A673 (cell line): ENCODE measurements at regions not wholly inside any gene's neighbourhood (a gene's known extent, or its start where the extent isn't known, plus 50 kb on each side); places are given as distances from the start of the nearest gene placed in this dataset.

Source experiments
- BruUV-seq: library from RNA; stranded (reverse); fragments of 400-500 nt; replicated peaks from 2 replicates; lab custom pipeline; 2021; lab: Mats Ljungman, UMichigan
- CTCF ChIA-PET: fragments of 300-600 bp; sonication (Branson Sonifier 250); formaldehyde crosslinking; loops from one replicate; lab custom pipeline; 2022; ENCODE audit warnings: antibody characterized with exemption; lab: Charles Lee
- POLR2A ChIA-PET: fragments of 300-600 bp; sonication (Branson Sonifier 250); formaldehyde crosslinking; loops from one replicate; lab custom pipeline; 2022; ENCODE audit warnings: antibody characterized with exemption; ENCODE audit not compliant: low non-redundant PET; lab: Charles Lee
- DNase-seq: peaks from one replicate; pipeline ENCODE4 v3.0.0-alpha.2; 2015; ENCODE audit warnings: low spot score
- H3K27ac ChIP-seq: fragments of 200-600 bp; sonication (generic); 2 replicates; pipeline ENCODE4 v1.5.1; 2016; ENCODE audit warnings: mixed run types, low read depth, mild to moderate bottlenecking, mixed read lengths, antibody characterized with exemption, low read length; ENCODE audit not compliant: poor library complexity, severe bottlenecking
- H3K27me3 ChIP-seq: fragments of 200-600 bp; sonication (generic); replicated peaks from 2 replicates; pipeline ENCODE4 v1.6.1; 2017; ENCODE audit warnings: mixed run types, low read depth, mild to moderate bottlenecking, mixed read lengths, antibody characterized with exemption, low read length; ENCODE audit not compliant: insufficient read depth, poor library complexity
- H3K36me3 ChIP-seq: fragments of 200-600 bp; sonication (generic); 2 replicates; pipeline ENCODE4 v1.6.1; 2016; ENCODE audit warnings: mixed run types, mild to moderate bottlenecking, mixed read lengths, antibody characterized with exemption, low read length; ENCODE audit not compliant: insufficient read depth, poor library complexity, severe bottlenecking
- H3K4me1 ChIP-seq: fragments of 200-600 bp; sonication (generic); 2 replicates; pipeline ENCODE4 v1.6.1; 2017; ENCODE audit warnings: mixed run types, mild to moderate bottlenecking, mixed read lengths, antibody characterized with exemption, low read length; ENCODE audit not compliant: insufficient read depth, poor library complexity, severe bottlenecking
- H3K4me3 ChIP-seq: fragments of 200-600 bp; sonication (generic); 2 replicates; pipeline ENCODE4 v1.5.1; 2016; ENCODE audit warnings: low read depth, mixed run types, mild to moderate bottlenecking, mixed read lengths, low read length; ENCODE audit not compliant: poor library complexity, severe bottlenecking
- H3K9me3 ChIP-seq: fragments of 200-600 bp; sonication (generic); 2 replicates; pipeline ENCODE4 v1.6.1; 2016; ENCODE audit warnings: mixed run types, low read depth, mild to moderate bottlenecking, mixed read lengths, antibody characterized with exemption, low read length; ENCODE audit not compliant: poor library complexity, severe bottlenecking
- EZH2 ChIP-seq: fragments of 200-600 bp; sonication (generic); IDR thresholded peaks from 2 replicates; pipeline ENCODE4 v1.6.1; 2017; ENCODE audit warnings: borderline replicate concordance, low read depth, mild to moderate bottlenecking, mixed read lengths, antibody characterized with exemption, low read length; ENCODE audit not compliant: poor library complexity, severe bottlenecking
- intact Hi-C: fragments of 100-400 bp; cut with micrococcal nuclease; formaldehyde crosslinking; loops from one replicate; pipeline ENCODE4 v1.10.0; 2022; ENCODE audit not compliant: unreplicated experiment
- TF ChIP-seq, protein P1 (sequence below): fragments of 300-800, 200-600 bp; sonication (generic); conservative IDR thresholded peaks from 2 replicates; pipeline ENCODE4 v1.5.1; 2017; ENCODE audit warnings: low read depth, mild to moderate bottlenecking, antibody characterized with exemption, low read length, moderate library complexity, mixed read lengths

- Histone ChIP-seq H3K27ac (no peak overlapping the region), H3K27me3 (peaks cover 96% of the 10 kb centered on the region), H3K4me1 (no peaks in the 10 kb centered on the region), H3K36me3 (no peaks in the 10 kb centered on the region), H3K4me3 (no peak overlapping the region), H3K9me3 (no peaks in the 10 kb centered on the region)
- TF ChIP-seq, protein P1, sequence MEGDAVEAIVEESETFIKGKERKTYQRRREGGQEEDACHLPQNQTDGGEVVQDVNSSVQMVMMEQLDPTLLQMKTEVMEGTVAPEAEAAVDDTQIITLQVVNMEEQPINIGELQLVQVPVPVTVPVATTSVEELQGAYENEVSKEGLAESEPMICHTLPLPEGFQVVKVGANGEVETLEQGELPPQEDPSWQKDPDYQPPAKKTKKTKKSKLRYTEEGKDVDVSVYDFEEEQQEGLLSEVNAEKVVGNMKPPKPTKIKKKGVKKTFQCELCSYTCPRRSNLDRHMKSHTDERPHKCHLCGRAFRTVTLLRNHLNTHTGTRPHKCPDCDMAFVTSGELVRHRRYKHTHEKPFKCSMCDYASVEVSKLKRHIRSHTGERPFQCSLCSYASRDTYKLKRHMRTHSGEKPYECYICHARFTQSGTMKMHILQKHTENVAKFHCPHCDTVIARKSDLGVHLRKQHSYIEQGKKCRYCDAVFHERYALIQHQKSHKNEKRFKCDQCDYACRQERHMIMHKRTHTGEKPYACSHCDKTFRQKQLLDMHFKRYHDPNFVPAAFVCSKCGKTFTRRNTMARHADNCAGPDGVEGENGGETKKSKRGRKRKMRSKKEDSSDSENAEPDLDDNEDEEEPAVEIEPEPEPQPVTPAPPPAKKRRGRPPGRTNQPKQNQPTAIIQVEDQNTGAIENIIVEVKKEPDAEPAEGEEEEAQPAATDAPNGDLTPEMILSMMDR = no peak
- TF ChIP-seq EZH2 = no peak
- no TSS peak for BruUV-seq
- ChIA-PET CTCF (no interaction called here), POLR2A (no interaction called here)
- DNase-seq = no peak
- intact Hi-C loops = no loop called here
Measured at GRCh38 chr10:7077880-7078279, 333.0 kb downstream of the SFMBT2 start.

DNA sequence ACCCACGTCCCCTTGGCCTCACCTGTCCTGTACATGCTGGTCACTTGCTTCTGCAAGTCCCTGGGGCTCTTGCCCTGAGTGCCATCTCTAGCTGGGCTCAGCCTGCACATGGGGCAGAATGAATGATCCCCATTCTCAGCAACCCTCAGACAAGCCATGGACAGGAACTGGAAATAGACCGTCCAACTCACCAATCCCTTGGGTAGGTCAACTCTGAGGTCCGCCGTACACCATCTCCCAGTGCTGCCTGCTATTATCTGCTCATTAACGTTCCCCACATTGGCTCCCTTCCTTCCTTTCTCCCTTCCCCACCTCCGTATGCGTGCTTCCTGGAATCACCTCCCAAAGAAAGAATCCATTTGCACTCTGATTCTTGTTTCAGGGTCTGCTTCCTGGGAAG is 335.0 kb downstream of the SFMBT2 start:
- Histone ChIP-seq H3K4me3 (no peak overlapping the region), H3K27ac (no peak overlapping the region), H3K36me3 (no peaks in the 10 kb centered on the region), H3K9me3 (no peaks in the 10 kb centered on the region), H3K27me3 (peaks cover 96% of the 10 kb centered on the region), H3K4me1 (no peaks in the 10 kb centered on the region)
- DNase-seq = no peak
- intact Hi-C loops = no loop called here
- BruUV-seq = no TSS peak
- CTCF ChIA-PET = no interaction called here
- TF ChIP-seq, protein P1 = no peak
- TF ChIP-seq EZH2 = no peak
- POLR2A ChIA-PET = no interaction called here

- no TSS peak for BruUV-seq
- TF ChIP-seq, protein P1 = no peak
- no peak for TF ChIP-seq EZH2
- Histone ChIP-seq H3K36me3 (no peaks in the 10 kb centered on the region), H3K27ac (no peak overlapping the region), H3K27me3 (peaks cover 96% of the 10 kb centered on the region), H3K9me3 (no peaks in the 10 kb centered on the region), H3K4me1 (no peaks in the 10 kb centered on the region), H3K4me3 (no peak overlapping the region)
- CTCF ChIA-PET = no interaction called here
- intact Hi-C loops = no loop called here
- POLR2A ChIA-PET = no interaction called here
- no peak for DNase-seq
Measured at GRCh38 chr10:7075110-7075509, 335.7 kb downstream of the SFMBT2 start.
